ENCODE measurements at regions not wholly inside any gene's neighbourhood (a gene's known extent, or its start where the extent isn't known, plus 50 kb on each side); places are given as distances from the start of the nearest gene placed in this dataset.

DNA sequence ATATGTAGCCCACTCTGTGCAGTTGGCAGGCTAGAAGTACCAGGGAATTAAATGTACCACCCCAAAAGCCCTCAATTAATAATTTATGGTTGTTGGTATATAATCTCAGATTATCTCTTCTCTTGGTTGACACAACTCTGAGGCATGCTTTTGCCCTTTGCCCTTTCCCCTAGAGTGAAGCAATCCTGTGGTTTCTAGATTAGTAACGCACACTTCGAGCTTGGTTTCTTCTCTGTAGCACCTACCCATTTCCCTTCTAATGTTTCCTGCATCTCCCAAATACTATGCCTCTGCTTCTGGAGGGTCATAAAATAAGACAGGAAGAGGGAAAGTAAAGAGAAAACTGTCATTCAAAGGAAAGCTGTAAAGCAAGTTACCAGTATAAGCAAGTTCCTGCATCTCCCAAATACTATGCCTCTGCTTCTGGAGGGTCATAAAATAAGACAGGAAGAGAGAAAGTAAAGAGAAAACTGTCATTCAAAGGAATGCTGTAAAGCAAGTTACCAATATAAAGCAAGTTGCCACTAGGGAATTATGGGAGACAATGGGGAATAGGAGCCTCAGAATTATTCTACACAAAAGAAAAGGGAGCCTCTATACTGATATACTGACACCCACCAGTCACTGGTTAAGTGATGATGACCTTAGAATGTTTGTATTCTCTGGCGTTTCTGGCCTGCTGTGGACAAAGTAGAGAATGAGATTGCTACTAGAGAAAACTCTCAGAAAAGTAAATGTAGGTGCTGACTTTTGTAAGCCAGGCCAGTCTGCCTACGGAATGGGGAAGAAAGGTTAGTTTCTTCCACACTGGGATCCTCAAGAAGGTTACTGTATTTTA is 862.6 kb upstream of the MAN1A1 start:
- no peak for DNase-seq

DNA sequence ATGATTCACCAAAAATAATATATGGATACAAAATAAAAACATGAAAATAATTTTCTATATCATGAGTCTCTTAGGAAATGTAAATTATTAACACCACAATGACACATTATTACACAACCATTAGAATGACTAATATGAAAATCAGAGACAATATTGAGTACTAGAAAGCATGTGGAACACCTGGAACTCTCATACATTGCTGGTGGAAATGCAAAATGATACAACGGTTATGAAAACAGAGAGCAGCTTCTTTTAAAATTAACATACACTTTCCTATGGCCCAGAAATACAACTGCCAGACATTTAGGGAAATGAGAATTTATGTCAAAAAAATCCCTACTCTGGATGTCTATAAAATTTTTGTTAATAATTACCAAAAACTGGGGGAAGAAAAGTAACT is 853.3 kb upstream of the MAN1A1 start:
- DNase-seq, result no peak

DNA sequence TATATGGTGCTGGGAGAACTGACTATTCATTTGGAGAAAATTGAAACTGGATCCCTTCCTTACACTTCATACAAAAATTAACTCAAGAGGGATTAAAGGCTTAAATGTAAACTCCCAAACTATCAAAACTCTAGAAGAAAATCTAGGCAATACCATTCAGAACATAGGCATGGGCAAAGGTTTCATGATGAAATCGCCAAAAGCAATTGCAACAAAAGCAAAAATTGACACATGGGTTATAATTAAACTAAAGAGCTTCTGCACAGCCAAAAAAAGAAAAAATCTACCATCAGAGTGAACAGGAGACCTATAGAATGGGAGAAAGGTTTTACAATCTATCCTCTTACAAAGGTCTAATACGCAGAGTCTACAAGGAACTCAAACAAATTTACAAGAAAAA is 851.3 kb upstream of the MAN1A1 start:
- no peak for DNase-seq

DNA sequence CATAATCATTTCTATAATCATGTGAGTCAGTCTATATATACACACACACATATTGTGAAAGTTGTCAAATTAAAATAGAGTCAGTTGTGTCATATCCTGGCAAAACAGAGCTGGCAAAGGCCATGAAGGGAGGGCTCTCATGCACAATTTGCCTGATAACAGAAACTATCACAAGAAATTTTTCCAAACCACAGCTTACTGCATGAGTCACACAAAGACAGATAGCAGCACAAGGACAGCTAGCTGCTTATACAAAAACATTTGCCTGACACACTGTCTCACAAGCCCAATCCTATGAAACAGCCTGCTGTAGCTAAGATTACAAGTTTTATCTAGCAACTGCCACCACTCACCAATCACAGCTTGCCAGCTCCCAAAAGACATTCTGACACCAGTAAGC is 848.5 kb upstream of the MAN1A1 start:
- no peak for DNase-seq

DNA sequence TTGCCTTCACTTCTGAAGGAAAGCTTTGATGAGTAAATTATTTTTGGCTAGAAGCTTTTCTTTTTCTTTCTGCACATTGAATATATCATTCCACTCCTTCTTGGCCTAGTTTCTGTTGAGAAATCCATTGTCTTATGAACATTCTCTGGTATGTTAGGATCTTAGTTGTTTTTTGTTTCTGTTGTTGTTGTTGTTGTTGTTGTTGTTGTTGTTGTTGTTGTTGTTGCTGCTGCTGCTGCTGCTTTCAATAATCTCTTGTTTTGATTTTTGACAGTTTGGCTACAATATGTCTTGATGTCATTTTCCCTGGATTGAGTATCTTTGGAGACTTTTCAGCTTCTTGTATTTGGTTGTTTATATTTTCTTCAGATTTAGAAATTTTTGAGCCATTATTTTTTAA is 836.5 kb upstream of the MAN1A1 start:
- no peak for DNase-seq

DNA sequence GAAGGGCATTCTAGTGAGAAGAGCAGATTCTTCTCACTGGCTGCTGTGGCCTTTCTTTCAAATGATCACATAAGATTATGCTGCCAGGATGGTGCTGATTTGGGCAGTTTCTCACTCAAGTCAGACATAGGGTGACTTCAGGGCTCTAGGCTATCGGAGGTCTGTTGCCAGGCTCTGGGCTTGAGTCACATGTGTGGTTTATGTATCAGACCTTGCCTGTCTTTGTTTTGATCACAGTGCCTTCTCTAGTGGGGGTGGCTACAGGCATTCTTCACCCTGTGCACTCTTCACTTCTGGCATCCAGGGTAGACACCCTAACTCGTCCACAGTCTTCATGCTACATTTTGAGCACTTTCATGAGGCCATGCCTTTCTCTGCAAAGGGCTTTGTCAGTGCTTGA is 823.7 kb upstream of the MAN1A1 start:
- DNase-seq, result no peak

DNA sequence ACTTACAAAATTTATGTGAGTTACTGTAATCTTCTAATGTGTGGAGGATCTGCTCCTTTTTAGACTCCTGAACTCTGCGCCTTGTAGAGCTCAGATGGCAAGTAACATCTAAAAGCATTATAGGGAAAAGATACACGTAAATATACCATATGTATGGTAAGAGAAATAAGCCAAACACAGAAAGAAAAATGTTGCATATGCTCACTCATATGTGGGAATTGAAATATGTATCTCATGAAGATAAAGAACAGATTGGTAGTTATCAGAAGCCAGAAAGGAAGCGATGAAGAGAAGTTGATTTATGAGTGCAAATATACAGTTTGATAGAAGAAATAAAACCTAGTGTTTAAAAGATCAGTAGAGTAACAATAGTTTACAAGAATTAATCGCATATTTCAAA is 815.0 kb upstream of the MAN1A1 start:
- DNase-seq, result no peak

DNA sequence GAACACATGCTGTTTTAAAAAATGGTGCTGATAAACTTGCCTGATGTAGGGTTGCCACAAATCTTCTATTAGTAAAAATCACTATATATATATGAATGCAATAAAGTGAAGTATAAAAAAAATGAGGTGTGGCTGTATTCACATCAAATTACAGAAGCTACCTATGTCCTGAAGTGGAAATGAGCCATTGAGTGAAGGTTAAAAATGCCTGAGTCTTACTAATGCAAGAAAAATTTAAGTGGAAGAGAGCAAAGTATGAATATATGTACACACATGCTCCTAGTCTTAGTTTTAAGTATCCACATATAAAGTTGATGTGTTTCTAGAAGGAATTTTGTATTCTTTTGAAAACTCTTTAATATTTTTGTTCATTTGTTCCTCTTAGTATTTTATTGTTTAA is 808.3 kb upstream of the MAN1A1 start:
- DNase-seq, result no peak

DNA sequence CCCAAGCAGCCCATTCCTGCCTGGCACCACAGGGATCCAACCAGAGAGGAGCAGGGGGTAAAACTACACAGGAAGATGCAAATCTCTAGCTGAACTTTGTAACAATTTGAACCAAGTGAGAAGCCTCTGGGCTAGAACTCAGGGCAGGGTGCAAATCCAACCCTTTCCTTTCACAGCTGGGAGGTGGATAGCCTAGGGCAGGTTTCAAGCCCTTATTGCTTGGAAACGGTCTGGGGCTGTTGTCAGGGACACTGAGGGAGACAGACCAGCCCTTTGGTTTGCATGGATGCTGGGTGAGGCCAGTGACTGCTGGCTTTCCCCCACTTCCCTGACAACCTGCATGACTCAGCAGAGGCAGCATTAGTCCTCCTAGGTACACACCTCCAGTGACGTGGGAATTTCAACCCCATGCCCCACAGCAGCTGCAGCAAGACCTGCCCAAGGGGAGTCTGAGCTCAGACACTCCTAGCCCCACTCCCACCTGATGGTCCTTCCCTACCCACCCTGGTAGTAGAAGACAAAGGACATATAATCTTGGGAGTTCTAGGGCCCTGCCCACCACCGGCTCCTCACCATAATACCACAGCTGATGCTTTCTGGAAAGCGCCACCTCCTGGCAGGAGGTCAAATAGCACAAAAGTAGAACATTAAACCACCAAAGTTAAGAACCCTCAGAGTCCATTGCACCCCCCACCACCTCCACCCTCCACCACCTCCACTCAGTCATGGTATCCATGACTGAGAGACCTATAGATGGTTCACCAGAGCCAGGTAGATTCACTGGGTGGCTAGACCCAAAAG is 797.7 kb upstream of the MAN1A1 start:
- no peak for DNase-seq

DNA sequence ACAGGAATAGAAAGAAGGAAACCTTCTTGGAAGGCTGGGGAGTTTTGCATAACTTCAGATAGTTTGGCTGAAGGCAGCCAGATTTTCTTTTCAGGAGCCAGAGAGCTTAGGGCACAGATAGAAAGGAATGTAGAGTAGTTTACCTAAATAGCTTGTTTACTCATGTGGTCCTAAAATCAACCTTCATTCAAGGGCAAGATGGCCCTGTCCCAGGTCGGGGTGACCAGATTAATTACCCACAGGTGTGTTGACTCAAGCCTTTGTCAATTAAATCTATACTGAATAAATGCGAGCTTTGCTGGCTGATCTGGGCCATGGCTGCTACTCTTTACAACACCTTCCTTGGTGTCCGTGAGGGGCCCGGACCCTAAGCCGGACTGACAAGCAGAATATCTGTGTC is 792.0 kb upstream of the MAN1A1 start:
- DNase-seq, result no peak

DNA sequence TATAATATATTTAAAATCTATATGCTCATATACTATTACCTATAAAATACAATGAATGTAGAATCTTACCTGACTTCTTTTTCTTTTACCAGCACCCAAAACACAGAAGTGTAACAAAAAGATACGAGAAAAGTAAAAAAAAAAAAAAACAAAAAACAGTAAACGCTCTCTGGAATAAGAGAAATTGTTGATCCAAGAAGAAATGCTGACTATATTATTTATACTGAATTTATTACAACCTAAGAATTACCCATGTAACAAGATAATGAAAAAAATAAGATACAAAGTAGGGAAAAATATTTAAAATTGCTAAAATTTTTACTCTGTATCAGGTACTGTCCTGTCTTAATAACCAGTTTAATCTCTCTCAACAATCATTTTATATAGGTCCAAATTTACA is 787.9 kb upstream of the MAN1A1 start:
- no peak for DNase-seq

DNA sequence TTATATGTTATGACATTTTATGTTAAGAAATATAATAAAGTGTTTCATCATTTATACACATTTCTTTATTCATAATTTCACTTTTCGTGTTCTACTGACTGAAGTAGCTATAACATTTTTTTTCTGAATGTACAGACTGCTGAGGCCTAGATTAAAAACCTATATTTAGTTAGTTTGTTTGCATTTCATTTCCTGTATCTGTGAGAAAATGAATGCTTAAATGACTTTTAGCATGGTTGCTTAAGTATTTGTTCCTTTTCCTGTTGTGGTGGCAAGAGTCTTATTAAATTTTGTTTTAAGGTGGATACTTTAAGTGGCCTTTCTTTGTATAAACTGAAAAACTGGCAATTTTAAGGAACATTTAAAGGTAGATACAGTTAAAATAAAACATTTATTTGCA is 779.7 kb upstream of the MAN1A1 start:
- DNase-seq, result no peak

DNA sequence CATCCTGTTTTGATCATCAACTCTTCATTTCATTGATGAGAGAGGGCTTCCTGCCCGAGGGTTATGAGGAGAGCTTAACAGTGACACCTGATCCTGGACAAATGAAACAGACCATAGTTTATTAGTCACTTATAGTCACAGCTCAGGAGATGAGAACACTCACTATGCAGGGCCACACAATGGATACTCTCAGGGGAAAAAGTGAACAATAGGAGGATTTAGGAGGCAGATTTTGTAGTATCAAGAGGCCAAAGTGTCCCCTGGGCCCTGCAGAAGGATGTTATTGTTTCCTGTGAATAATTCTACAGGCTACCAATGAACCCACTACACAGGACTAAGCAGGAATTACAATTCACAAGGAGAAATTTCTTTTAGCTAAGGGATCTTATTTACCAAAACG is 772.8 kb upstream of the MAN1A1 start:
- DNase-seq, result no peak

DNA sequence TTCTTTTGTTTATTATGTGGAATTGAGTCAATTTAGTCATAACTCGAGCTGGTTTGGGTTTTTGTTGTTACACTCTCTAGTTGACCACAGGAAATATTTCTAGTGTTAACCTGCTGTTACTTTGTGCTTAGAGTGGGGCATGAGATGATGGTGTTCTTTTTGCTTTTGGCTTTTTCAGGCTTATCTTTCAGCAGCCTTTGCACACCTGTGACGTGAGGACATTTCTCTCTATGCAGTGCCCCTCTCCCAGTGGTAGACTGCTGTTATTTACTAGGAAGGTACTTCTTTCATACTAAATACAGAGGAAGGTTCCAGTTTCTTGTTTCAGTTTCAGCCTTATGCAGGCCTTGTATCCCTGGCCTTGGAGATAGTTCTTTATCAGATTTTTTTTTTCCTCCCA is 766.8 kb upstream of the MAN1A1 start:
- DNase-seq, result no peak

DNA sequence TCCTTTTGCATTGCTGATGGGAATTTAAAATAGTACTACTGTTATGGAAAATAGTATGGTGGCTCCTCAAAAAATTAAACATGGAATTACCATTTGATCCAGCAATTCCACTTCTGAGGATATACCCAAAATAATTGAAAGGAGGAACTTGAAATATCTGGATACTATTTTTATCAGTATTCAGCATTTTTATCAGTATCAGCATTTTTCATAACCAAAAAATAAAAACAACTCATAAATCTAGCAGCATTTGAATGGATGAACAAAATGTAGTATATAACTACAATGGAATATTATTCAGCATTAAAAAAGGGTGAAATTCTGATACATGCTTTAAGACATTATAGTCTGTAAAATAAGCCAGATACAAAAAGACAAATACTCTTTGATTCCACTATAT is 763.4 kb upstream of the MAN1A1 start:
- no peak for DNase-seq

DNA sequence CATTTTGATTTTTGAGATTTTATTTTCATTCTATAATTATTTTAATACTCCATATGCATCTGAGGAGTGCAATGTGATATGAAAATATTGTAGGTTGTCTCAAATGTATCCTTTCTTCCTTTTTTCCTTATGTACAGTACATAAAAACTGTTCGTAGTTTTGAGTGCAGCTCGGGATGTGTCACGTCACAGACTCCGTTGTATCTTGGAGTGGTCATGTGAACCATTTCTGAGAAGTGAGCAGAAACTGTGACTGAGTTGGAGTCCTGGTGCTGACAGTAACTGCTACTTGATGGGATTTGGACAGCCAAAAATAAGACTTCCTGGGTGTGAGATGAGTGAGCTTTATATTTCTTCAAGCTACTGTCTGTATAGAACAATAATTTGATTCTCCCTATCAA is 761.4 kb upstream of the MAN1A1 start:
- DNase-seq, result no peak

DNA sequence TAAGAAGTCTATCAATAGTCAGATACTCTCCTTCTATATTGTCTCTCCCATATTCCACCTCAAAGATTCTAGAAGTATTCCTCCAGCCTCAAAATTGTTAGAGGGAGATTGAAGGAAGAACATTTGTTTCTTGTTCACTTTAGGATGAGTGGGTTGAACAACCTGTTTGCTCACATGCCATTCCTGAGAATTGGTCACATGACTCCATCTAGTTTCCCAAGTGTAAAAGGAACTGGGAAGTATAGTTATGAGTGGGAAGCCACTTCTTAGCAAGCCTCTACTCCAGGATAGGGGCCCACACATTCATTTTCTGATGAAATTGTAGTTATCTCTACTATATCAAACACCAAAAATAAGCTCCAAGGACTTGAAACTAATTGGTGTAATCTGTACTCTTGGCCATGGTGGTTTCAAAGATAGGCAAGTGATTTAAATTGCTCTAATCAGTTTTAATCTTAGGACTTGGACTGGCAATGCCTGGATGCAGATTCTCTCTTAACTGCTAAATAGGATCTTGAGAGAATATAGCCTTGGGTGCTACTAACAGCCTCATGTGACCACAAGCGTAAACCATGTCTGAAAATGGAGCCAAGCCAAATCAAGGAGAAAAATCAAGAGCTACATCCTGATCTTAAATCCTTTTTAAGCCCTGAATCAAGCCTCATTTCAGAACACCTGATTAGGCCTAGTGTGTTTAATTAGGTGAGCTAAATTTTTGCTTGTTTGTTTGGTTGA is 758.7 kb upstream of the MAN1A1 start:
- DNase-seq, result no peak

DNA sequence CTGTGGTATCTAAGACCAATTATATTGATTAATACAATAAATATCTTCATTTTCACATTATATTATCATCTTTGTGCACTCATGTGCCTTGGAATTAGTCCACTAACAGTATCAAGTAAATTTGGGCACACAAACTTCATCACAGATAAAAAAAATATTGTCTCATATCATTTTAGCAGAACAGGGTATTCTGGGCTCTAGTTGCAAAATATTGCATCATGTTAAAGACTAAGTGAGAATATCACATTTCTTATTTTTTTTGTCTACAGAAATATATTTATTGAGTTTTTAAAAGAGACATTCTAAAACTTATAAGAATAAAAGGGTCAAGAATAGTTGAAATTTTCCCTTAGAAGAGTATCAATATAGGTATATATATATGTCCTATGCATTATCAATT is 754.1 kb upstream of the MAN1A1 start:
- no peak for DNase-seq

DNA sequence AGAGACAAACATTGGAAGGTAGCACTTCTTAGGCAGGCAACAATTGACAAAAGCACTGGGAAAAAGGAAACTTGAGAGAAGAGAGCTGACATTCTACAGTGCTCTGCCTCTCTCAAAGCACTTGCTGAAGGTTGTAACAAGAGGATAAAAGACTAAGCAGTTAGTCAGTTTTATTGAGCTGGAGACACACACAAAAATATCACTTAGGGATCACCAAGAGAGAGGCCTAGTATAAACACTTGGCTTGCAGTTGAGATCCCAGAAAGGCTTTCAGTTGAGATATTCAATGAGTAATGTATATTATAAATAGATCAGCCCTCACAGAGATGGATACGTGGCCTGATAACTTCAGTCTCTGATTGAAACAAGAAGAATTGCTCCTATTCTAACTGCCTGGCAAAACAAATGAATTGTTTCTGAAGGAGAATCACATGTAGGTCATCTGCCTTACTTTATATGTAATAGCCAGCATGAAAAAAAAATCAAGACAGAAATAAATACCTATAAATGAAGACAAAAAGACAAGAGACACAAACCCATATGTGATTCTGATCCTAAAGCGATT is 747.2 kb upstream of the MAN1A1 start:
- no peak for DNase-seq

DNA sequence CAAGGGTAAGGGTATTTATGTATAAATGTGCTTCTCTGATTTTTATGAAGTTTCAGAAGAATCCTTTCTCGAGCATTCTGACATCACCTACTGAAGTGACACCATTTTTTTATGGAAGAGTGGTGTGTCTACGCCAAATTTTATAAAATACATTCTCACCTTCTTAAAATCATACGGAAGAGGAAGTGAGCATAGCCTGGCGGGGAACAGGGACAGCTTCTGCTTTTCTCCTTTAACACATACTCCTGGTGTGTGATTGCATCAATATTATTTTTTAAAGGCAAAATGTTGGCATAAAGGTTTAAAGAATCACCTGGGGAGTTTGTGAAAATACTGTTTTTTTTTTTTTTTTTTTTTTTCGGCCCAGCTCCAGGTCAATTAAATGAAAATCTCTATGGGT is 733.6 kb upstream of the MAN1A1 start:
- DNase-seq, result no peak

DNA sequence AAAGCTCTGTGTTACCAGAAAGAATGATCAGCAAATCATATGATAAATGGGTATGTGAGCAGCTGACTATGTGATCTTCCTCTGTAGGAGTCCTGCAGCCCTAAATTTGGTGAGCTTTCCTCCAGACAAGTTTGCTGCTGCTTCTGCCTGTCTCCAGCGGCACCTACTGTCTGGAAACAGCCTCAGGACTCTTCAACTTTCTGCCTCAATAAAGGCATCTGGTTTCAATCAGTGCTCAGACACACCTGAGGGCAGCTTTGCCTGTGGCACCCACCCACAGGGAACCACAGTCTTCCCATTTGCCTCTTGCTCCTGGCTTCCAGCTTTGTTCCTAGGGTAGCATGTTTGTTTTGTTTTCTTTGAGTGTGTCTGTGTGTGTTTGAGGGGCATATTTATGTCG is 727.9 kb upstream of the MAN1A1 start:
- no peak for DNase-seq

DNA sequence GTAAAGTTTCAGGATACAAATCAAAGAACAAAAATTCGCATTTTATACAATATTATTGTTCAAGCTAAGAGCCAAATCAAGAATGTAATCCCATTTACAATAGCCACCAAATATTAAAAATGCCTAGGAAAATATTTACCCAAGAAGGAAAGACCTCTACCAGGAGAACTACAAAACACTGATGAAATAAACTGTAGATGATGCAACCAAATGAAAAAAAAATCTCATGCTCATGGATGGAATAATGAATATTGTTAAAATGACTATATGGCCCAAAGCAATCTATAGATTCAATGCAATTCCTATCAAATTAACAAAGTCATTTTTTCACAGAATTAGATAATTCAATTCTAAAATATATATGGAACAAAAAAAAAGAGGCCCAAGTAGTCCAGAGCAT is 708.8 kb upstream of the MAN1A1 start:
- DNase-seq, result no peak

DNA sequence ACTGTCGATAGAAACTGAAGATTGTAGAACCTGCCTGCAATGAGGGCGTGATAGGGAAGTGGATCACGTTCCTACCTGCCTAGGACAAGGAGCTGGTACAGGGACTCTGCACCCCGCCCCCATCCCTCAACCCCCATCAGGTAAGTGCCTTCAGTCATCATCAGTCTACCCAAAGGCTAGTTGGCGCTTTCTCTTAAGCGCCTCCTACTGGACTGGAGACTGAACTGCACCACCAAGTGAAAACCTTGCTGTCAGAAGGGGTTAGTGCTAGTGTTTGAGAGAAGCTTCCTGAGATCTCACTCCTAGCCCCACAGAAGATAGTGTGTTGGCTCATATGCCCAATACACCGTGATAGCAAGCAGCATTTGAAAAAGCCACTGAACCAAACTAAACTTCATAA is 706.5 kb upstream of the MAN1A1 start:
- DNase-seq, result no peak

DNA sequence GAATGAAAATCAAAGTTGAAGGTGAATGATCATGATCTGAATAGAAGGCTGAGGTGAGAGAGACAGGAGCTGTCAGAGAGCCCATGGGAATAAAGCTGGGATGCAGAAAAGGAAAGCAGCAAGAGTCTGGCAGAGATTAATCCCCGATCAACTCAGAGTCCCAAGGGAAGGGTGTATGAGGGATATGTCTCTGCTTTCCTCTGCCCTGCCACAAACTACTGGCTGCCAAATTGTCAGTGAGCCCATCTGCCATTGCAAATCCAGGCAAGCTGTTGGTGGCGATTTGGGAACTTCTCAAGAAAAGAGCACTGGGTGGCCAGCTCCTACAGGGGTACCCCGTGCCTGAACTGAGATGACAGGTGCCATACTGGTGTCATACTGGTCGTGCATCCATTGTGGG is 705.5 kb upstream of the MAN1A1 start:
- no peak for DNase-seq

Data from NCI-H1105 (cell line).